ENCODE measurements at regions not wholly inside any gene's neighbourhood (a gene's known extent, or its start where the extent isn't known, plus 50 kb on each side); places are given as distances from the start of the nearest gene placed in this dataset.

GRCh38 chr15:53840681-53841080 is 81.2 kb upstream of the WDR72 start:
- H3K4me3 ChIP-seq (ENCODE audit: control extremely low read depth in 1 of 5, extremely low read depth in 1 of 5, insufficient read depth in 1 of 5, low read depth in 2 of 5, low read length in 4 of 5), result no peak overlapping the region
- H3K36me3 ChIP-seq (replicated peaks in 1 of 2; ENCODE audit: control extremely low read depth in 1 of 2, control insufficient read depth in 1 of 2, extremely low read depth in 1 of 2, insufficient read depth in 2 of 2, low read length in 1 of 2), result no peaks in the 10 kb centered on the region
- H3K9me3 Mint-ChIP-seq (ENCODE audit: insufficient read depth), result no peaks in the 10 kb centered on the region
- 100% methylated on average over 2 of the region's 2 CpGs for WGBS (ENCODE audit: insufficient coverage)
- ChIA-PET POLR2A (no interaction called here), CTCF (no interaction called here)
- no peak overlapping the region for H3K4me2 ChIP-seq (replicated peaks; ENCODE audit: low read depth, low read length, poor library complexity, severe bottlenecking)
- DNase-seq, result no peak
- H3K79me2 ChIP-seq (ENCODE audit: control insufficient read depth, insufficient read depth, low read length), result no peaks in the 10 kb centered on the region
- H3K4me3 Mint-ChIP-seq, result no peak overlapping the region
- no peak overlapping the region for H3K27ac Mint-ChIP-seq
- no peaks in the 10 kb centered on the region for H3K27me3 Mint-ChIP-seq
- H4K20me1 ChIP-seq (ENCODE audit: control insufficient read depth, insufficient read depth, low read length, poor library complexity, severe bottlenecking), result no peaks in the 10 kb centered on the region
- no peaks in the 10 kb centered on the region for H3K27me3 ChIP-seq (replicated peaks in 1 of 4; ENCODE audit: control extremely low read depth in 1 of 4, control insufficient read depth in 3 of 4, insufficient read depth in 4 of 4, low read length in 3 of 4)
- H3K4me1 ChIP-seq (ENCODE audit: control insufficient read depth in 2 of 2, insufficient read depth in 2 of 2, low read length in 2 of 2), result no peaks in the 10 kb centered on the region
- TF ChIP-seq, protein P1, sequence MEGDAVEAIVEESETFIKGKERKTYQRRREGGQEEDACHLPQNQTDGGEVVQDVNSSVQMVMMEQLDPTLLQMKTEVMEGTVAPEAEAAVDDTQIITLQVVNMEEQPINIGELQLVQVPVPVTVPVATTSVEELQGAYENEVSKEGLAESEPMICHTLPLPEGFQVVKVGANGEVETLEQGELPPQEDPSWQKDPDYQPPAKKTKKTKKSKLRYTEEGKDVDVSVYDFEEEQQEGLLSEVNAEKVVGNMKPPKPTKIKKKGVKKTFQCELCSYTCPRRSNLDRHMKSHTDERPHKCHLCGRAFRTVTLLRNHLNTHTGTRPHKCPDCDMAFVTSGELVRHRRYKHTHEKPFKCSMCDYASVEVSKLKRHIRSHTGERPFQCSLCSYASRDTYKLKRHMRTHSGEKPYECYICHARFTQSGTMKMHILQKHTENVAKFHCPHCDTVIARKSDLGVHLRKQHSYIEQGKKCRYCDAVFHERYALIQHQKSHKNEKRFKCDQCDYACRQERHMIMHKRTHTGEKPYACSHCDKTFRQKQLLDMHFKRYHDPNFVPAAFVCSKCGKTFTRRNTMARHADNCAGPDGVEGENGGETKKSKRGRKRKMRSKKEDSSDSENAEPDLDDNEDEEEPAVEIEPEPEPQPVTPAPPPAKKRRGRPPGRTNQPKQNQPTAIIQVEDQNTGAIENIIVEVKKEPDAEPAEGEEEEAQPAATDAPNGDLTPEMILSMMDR (IDR thresholded peaks at IDR 0.05), result no peak
- TF ChIP-seq EZH2 (IDR thresholded peaks at IDR 0.05; ENCODE audit: borderline replicate concordance, insufficient read depth, low read depth, low read length, poor library complexity, severe bottlenecking), result no peak
- no peak for ATAC-seq (ENCODE audit: low read depth)
- intact Hi-C loops (cut with micrococcal nuclease), result no loop called here
- no peaks in the 10 kb centered on the region for H3K9me3 ChIP-seq (ENCODE audit: control extremely low read depth in 1 of 3, control insufficient read depth in 2 of 3, insufficient read depth in 1 of 3, low read length in 2 of 3)
- no peak overlapping the region for H3K9ac ChIP-seq (ENCODE audit: low read length)
- no peak overlapping the region for H3K27ac ChIP-seq (ENCODE audit: low read length in 2 of 2)
- H3K4me1 Mint-ChIP-seq, result no peaks in the 10 kb centered on the region
- no peak overlapping the region for H2AFZ ChIP-seq (ENCODE audit: insufficient read depth, low read depth, low read length, poor library complexity, severe bottlenecking)

DNA sequence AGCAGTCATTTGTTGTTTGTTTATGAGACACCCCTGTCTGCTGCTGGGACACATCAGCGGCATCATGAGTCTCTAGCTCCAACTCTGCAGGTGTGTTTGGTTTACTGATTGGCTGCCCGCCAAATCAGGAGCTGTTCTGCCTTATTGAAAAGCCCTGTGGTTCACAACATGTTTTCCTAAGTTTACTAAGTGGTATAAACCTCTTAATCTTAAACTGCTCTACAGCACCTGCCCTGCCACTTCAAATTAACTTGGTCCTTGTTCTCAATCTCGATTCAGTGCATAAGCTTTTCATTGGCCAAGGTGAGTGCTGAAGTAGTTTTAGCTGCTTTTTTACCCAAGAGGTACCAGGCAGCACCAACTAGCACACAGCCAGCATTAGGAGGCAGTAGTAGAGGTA is 77.8 kb upstream of the WDR72 start:
- ChIA-PET POLR2A (no interaction called here), CTCF (no interaction called here)
- Histone ChIP-seq H3K9ac (ENCODE audit: low read length) (no peak overlapping the region), H2AFZ (ENCODE audit: insufficient read depth, low read depth, low read length, poor library complexity, severe bottlenecking) (no peak overlapping the region), H3K79me2 (ENCODE audit: control insufficient read depth, insufficient read depth, low read length) (no peaks in the 10 kb centered on the region), H3K27me3 (replicated peaks in 1 of 4; ENCODE audit: control extremely low read depth in 1 of 4, control insufficient read depth in 3 of 4, insufficient read depth in 4 of 4, low read length in 3 of 4) (no peaks in the 10 kb centered on the region), H3K4me1 (ENCODE audit: control insufficient read depth in 2 of 2, insufficient read depth in 2 of 2, low read length in 2 of 2) (no peaks in the 10 kb centered on the region), H3K4me2 (replicated peaks; ENCODE audit: low read depth, low read length, poor library complexity, severe bottlenecking) (no peak overlapping the region), H3K4me3 (ENCODE audit: control extremely low read depth in 1 of 5, extremely low read depth in 1 of 5, insufficient read depth in 1 of 5, low read depth in 2 of 5, low read length in 4 of 5) (no peak overlapping the region), H4K20me1 (ENCODE audit: control insufficient read depth, insufficient read depth, low read length, poor library complexity, severe bottlenecking) (no peaks in the 10 kb centered on the region), H3K27ac (ENCODE audit: low read length in 2 of 2) (no peak overlapping the region), H3K36me3 (replicated peaks in 1 of 2; ENCODE audit: control extremely low read depth in 1 of 2, control insufficient read depth in 1 of 2, extremely low read depth in 1 of 2, insufficient read depth in 2 of 2, low read length in 1 of 2) (no peaks in the 10 kb centered on the region), H3K9me3 (ENCODE audit: control extremely low read depth in 1 of 3, control insufficient read depth in 2 of 3, insufficient read depth in 1 of 3, low read length in 2 of 3) (no peaks in the 10 kb centered on the region)
- ATAC-seq (ENCODE audit: low read depth) (no peak), DNase-seq (no peak)
- Mint-ChIP-seq H3K27me3 (no peaks in the 10 kb centered on the region), H3K4me3 (no peak overlapping the region), H3K4me1 (no peaks in the 10 kb centered on the region), H3K9me3 (ENCODE audit: insufficient read depth) (no peaks in the 10 kb centered on the region), H3K27ac (no peak overlapping the region)
- TF ChIP-seq EZH2 (IDR thresholded peaks at IDR 0.05; ENCODE audit: borderline replicate concordance, insufficient read depth, low read depth, low read length, poor library complexity, severe bottlenecking), result no peak
- TF ChIP-seq, protein P1 (IDR thresholded peaks at IDR 0.05), result no peak
- 100% methylated on average over 1 of the region's 3 CpGs for WGBS (ENCODE audit: insufficient coverage)
- intact Hi-C loops (cut with micrococcal nuclease), result no loop called here
